ENCODE measurements at regions not wholly inside any gene's neighbourhood (a gene's known extent, or its start where the extent isn't known, plus 50 kb on each side); places are given as distances from the start of the nearest gene placed in this dataset.

DNA sequence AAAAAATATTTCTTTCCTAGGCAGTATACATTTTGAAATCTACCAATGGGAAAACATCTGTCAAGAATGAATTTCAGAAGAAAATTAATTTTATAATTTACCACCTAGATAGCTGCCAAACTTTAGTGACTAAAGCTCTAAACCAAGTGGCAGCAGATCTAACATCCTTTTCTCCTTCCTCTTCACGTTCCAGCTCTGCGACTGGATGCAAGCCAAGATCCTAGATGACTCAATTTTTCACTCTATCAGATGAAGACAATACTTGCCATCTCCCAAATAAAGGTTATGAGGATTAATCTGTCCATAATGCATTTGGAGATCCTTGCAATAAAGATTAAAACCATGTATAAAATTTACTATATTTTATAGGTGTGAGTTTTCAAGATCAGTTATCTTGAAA, 66.7 kb upstream of the MIR17HG start:
- DNase-seq (ENCODE audit: low read depth) = no peak

DNA sequence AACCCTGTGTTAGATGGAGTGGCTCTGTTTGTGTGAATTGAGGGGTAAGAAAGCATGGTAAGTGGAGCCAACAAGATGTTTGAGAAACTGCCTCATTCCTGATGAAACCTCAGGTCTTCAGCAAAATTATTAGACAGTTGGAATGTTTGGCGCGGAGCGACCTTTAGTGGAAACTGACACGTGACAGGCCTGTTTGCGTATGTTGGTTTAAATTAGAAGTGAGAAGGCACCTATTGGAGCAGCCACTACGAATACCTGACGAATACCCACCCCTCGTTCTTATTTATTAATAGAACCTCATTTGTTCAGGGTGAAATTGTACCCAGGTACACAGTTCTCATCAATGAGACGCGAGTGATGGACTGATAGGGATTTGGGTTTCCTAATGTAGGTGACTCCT, 63.2 kb upstream of the MIR17HG start:
- no peak for DNase-seq (ENCODE audit: low read depth)

GRCh38 chr13:91286317-91286716, 61.2 kb upstream of the MIR17HG start:
- DNase-seq (ENCODE audit: low read depth) = no peak

- no peak for DNase-seq (ENCODE audit: low read depth)
These were observed 56.4 kb upstream of the MIR17HG start for GRCh38 chr13:91291078-91291477.

- no peak for DNase-seq (ENCODE audit: low read depth)
These were observed 54.8 kb upstream of the MIR17HG start for GRCh38 chr13:91292630-91293221.

GRCh38 chr13:91295712-91296410, 51.6 kb upstream of the MIR17HG start:
- no peak for DNase-seq (ENCODE audit: low read depth)

DNA sequence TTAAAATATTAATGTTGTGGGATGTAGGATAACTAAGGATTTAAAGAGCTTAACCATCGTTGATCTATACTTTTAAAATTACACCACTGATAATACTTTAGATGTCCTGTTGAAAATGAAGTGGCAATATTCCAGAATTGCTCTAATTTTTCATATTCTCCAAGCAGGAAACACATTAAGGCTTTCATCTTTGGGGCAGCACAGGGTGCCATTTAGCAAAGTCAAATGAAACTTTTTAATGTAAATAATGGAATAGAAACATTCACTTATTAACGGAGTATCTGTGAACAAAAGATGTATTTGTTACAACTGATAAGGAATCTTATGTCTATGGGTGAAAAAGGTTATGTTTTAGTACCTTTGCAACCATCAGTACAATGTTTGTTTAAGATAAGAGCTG, 50.0 kb upstream of the MIR17HG start:
- DNase-seq (ENCODE audit: low read depth) = no peak

Measured in activated T-helper 1 cell treated with Interleukin-2 at 50 U/mL for 16 hours (primary cell).